Gastrocnemius medialis (tissue), 4 donors: ENCODE measurements at regions not wholly inside any gene's neighbourhood (a gene's known extent, or its start where the extent isn't known, plus 50 kb on each side); places are given as distances from the start of the nearest gene placed in this dataset.

Experiments
- ATAC-seq, 2 donors: fragments of 150-250 bp; one replicate each; pipeline ENCODE4 v1.9.1; 2016
- DNase-seq, 2 donors: peaks; one replicate each; pipeline ENCODE4 v3.0.0-alpha.2; 2019
- H3K27ac ChIP-seq, 4 donors: fragments of 200-600 bp; sonication (generic); 1 replicate in 1 of 4; 2 replicates in 3 of 4; pipeline ENCODE4 v1.5.1; 2016 to 2018; ENCODE audit warnings: mild to moderate bottlenecking in 2 of 4, moderate library complexity in 1 of 4
- H3K27me3 ChIP-seq, 3 donors: fragments of 200-600 bp; sonication (generic) in 2 of 3; 1 replicate in 1 of 3; 2 replicates in 2 of 3; pipeline versions ENCODE4 v1.5.1 to v1.6.0; 2016 to 2019; ENCODE audit warnings: mild to moderate bottlenecking in 1 of 3, moderate library complexity in 1 of 3
- H3K36me3 ChIP-seq, 2 donors: fragments of 200-600 bp; sonication (generic) in 1 of 2; one replicate each; pipeline ENCODE4 v1.5.1; 2017 to 2018
- H3K4me1 ChIP-seq, 2 donors: fragments of 200-600 bp; sonication (generic) in 1 of 2; one replicate each; pipeline ENCODE4 v1.5.1; 2016 to 2017; ENCODE audit warnings: mild to moderate bottlenecking in 2 of 2
- H3K4me3 ChIP-seq, 4 donors: fragments of 200-600 bp; sonication (generic) in 3 of 4; 1 replicate in 1 of 4; 2 replicates in 3 of 4; pipeline ENCODE4 v1.5.1; 2016 to 2019; ENCODE audit warnings: mild to moderate bottlenecking in 2 of 4
- H3K9me3 ChIP-seq, 3 donors: fragments of 200-600 bp; sonication (generic) in 2 of 3; 1 replicate in 1 of 3; 2 replicates in 2 of 3; pipeline ENCODE4 v1.5.1; 2016 to 2019
- CTCF ChIP-seq, 5 experiments: fragments of 450-650 bp in 3 of 5; fragments of 200-600 bp in 2 of 5; sonication (generic) in 2 of 5; IDR thresholded peaks in 4 of 5; conservative IDR thresholded peaks in 1 of 5; 1 replicate in 4 of 5; 2 replicates in 1 of 5; pipeline ENCODE4 v1.5.1; 2016 to 2019; ENCODE audit warnings: antibody characterized with exemption in 5 of 5, mild to moderate bottlenecking in 3 of 5, moderate library complexity in 3 of 5
- POLR2A ChIP-seq, 2 donors: fragments of 450-650 bp; IDR thresholded peaks; one replicate each; pipeline ENCODE4 v1.6.1; 2017; ENCODE audit warnings: antibody characterized with exemption in 2 of 2, mild to moderate bottlenecking in 2 of 2, moderate library complexity in 2 of 2
- in situ Hi-C, 4 donors: fragments of 200-750 bp; cut with MboI; loops; one replicate each; pipeline versions ENCODE4 v1.15.0 to v1.8.0; 2017; ENCODE audit warnings: low sequenced_read_pairs in 4 of 4
- intact Hi-C: fragments of 100-400 bp; cut with DNase I; formaldehyde crosslinking; loops from one replicate; pipeline ENCODE4 v1.15.1; 2023; ENCODE audit warnings: low total_unique reads

DNA sequence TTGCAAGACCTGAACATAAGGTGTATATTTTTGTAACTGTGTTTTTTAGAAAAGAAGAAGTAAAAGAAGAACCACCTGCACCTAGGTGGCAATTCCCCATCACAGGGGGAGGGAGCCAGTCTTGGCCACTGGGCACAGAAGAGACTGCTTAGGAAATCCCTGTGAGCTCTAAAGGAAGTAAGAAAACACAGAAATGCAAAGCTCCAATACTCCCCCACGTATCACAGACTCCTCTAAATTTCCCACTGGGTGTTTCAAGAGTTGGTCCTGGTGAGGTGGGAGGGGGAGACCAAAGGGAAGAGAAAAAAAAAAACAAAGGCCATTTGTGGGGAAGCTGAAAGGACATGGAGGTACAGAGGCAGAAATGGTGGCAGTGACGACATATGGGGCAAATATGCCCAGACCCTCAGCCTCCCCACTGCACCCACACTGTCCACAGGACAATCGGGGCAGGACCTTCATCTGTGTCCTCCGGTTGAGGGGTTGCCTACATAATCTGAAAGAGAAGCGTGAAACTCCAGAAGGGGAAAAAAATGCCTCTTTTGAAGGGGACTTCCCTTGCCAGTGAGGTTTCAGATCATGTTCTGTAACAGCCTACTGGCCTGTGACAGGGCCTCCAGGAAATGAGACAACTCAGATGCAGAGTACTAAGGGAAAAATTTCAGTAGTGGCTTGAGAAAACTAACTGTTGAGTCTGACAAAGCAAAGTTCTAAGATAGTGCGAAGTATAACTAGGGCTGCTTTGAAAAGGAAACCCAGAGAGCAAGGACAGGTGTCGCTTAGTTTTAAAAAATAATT, 226.2 kb upstream of the MARCKS start:
- TF ChIP-seq CTCF (IDR thresholded peaks at IDR 0.05 in 4 of 5, conservative IDR thresholded peaks at IDR 0.05 in 1 of 5): no peak
- no peak for TF ChIP-seq POLR2A (IDR thresholded peaks at IDR 0.05)
- ATAC-seq: peak; percentile 48 to 51
- H3K4me1 ChIP-seq: peaks cover 41 to 64% of the 10 kb centered on the region in 2 donors
- H3K27me3 ChIP-seq: no peaks in the 10 kb centered on the region
- H3K27ac ChIP-seq: peak overlapping the region; percentile 87 to 98 (median 90)
- peak in 1 of 2 donors; percentile 21 for DNase-seq
- in situ Hi-C loops: no loop called here
- intact Hi-C loops: loop anchor here (1.0 to 5.0 kb wide), 2 partner anchors 227 to 586 kb away; no protein-coding TSS in a partner anchor
- no peaks in the 10 kb centered on the region for H3K36me3 ChIP-seq
- peak overlapping the region; percentile 36 to 59 (median 50) for H3K4me3 ChIP-seq
- H3K9me3 ChIP-seq: no peaks in the 10 kb centered on the region

DNA sequence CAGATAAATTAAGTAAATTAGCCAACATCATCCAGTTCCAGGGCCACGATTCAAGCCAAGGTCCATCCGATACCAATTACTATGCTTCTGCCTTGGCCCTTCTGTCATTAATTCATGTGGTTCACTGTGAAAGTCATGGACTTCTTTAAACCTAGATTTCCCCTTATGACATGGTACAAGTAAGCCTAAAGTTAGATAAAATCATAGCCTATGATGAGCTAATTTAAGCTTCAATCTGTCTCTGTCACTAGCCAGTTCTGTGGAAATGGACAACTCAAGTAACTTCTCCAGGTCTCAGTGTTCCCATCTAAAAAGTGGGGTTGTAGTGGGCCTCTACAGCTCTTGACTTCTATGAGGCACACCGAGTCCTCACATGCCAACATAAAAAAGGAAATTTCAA, 225.5 kb upstream of the MARCKS start:
- TF ChIP-seq CTCF (IDR thresholded peaks at IDR 0.05 in 4 of 5, conservative IDR thresholded peaks at IDR 0.05 in 1 of 5) (no peak), POLR2A (IDR thresholded peaks at IDR 0.05) (no peak)
- peak; percentile 20 to 37 for ATAC-seq
- no peaks in the 10 kb centered on the region for H3K36me3 ChIP-seq
- intact Hi-C loops: loop anchor here (1.0 to 5.0 kb wide), 2 partner anchors 227 to 586 kb away; no protein-coding TSS in a partner anchor
- H3K4me3 ChIP-seq: peak overlapping the region; percentile 36 to 59 (median 50)
- H3K4me1 ChIP-seq: peaks cover 47 to 66% of the 10 kb centered on the region in 2 donors
- DNase-seq: no peak
- peak overlapping the region; percentile 87 to 98 (median 90) for H3K27ac ChIP-seq
- no peaks in the 10 kb centered on the region for H3K27me3 ChIP-seq
- in situ Hi-C loops: no loop called here
- H3K9me3 ChIP-seq: no peaks in the 10 kb centered on the region

DNA sequence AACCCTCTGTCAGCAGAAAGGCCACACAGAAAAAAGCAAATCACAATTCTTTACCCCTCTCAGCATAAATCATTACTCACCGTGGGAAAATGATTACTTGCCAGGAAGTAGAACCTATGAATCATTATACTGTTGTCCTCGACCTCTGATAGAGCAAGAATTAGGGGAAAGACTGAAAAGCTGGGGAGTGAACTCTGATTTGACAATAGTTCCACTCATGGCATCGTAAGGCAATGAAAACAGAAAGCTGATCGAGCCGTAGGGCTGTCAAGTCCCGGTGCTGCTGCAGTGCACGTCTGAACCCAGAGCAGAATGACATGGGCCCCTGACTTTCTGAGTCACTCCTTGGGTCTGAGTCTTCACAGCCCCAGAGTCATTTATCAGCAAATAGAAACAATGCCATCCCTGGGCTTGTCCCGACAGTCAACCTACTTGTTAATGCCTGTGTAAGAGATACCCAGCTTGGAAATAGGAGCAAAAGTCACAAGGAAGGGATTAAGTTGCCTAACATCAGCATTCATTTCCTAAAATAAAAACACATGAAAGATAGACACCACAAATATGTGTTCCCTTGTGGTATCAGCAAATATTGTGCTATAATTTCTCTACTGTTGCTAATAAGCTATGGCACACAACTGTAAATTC, 224.8 kb upstream of the MARCKS start:
- Histone ChIP-seq H3K27me3 (no peaks in the 10 kb centered on the region), H3K4me1 (peaks cover 47 to 59% of the 10 kb centered on the region in 2 donors), H3K4me3 (peak overlapping the region; percentile 36 to 59 (median 50)), H3K27ac (peak overlapping the region; percentile 87 to 98 (median 90)), H3K36me3 (no peaks in the 10 kb centered on the region), H3K9me3 (no peaks in the 10 kb centered on the region)
- ATAC-seq (peak; percentile 90 to 95), DNase-seq (peak; percentile 88 to 90)
- TF ChIP-seq CTCF (IDR thresholded peaks at IDR 0.05 in 4 of 5, conservative IDR thresholded peaks at IDR 0.05 in 1 of 5) (no peak), POLR2A (IDR thresholded peaks at IDR 0.05) (peak; percentile 61 to 90)
- in situ Hi-C loops (no loop called here), intact Hi-C loops (loop anchor here (5.0 kb wide), 1 partner anchor 585 kb away; no protein-coding TSS in a partner anchor)

DNA sequence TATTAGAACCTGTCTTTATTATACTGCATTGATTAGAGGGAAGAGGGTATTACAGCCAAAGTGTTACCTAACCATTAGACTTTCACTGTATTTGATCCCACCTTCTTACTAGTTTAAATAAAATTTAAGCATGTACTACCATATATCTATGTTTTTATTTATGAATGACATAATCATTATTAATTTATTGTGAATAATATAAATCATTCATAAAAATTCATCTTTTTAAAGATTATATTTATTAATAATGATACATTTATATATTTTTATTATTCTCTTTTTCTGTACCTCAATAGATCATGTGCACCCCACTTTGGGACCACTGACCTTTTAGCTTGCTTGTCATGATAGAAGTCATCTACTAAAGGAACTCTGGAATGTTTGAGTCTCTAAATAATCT, 223.5 kb upstream of the MARCKS start:
- peaks cover 46 to 47% of the 10 kb centered on the region in 2 donors for H3K4me1 ChIP-seq
- intact Hi-C loops: loop anchor here (5.0 kb wide), 1 partner anchor 584 kb away; no protein-coding TSS in a partner anchor
- H3K27me3 ChIP-seq: no peaks in the 10 kb centered on the region
- ATAC-seq (no peak), DNase-seq (no peak)
- in situ Hi-C loops: no loop called here
- no peaks in the 10 kb centered on the region for H3K36me3 ChIP-seq
- no peak overlapping the region for H3K4me3 ChIP-seq
- H3K9me3 ChIP-seq: no peaks in the 10 kb centered on the region
- H3K27ac ChIP-seq: peak overlapping the region; percentile 87 to 98 (median 90)
- TF ChIP-seq POLR2A (IDR thresholded peaks at IDR 0.05) (no peak), CTCF (IDR thresholded peaks at IDR 0.05 in 4 of 5, conservative IDR thresholded peaks at IDR 0.05 in 1 of 5) (no peak)
